HG03103 (cell line): ENCODE measurements at regions not wholly inside any gene's neighbourhood (a gene's known extent, or its start where the extent isn't known, plus 50 kb on each side); places are given as distances from the start of the nearest gene placed in this dataset.

ENCODE experiments used
- ATAC-seq: cut with Tn5 transposase; IDR thresholded peaks from one replicate; pipeline ENCODE4 v1.9.1; 2021; ENCODE audit warnings: low read depth; ENCODE audit not compliant: unreplicated experiment

GRCh38 chr2:8157621-8158430 lies 524.0 kb upstream of the ID2 start:
- no peak for ATAC-seq

- no peak for ATAC-seq
These were observed 523.1 kb upstream of the ID2 start for GRCh38 chr2:8158711-8159110.

GRCh38 chr2:8159211-8159965 lies 522.5 kb upstream of the ID2 start:
- no peak for ATAC-seq

GRCh38 chr2:8159966-8160603 lies 521.8 kb upstream of the ID2 start:
- no peak for ATAC-seq

- no peak for ATAC-seq
These were observed 520.9 kb upstream of the ID2 start for GRCh38 chr2:8160959-8161358.

- no peak for ATAC-seq
These were observed 519.3 kb upstream of the ID2 start for GRCh38 chr2:8162552-8162951.

GRCh38 chr2:8165550-8165949 lies 516.3 kb upstream of the ID2 start:
- ATAC-seq: no peak

- no peak for ATAC-seq
These were observed 513.7 kb upstream of the ID2 start for GRCh38 chr2:8168022-8168717.

- no peak for ATAC-seq
These were observed 512.9 kb upstream of the ID2 start for GRCh38 chr2:8168876-8169424.

- ATAC-seq: no peak
These were observed 512.4 kb upstream of the ID2 start for GRCh38 chr2:8169443-8169842.

- ATAC-seq: no peak
These were observed 511.1 kb upstream of the ID2 start for GRCh38 chr2:8170552-8171327.

GRCh38 chr2:8171608-8172007 lies 510.2 kb upstream of the ID2 start:
- no peak for ATAC-seq

- no peak for ATAC-seq
These were observed 509.2 kb upstream of the ID2 start for GRCh38 chr2:8172661-8173060.

- ATAC-seq: no peak
These were observed 507.1 kb upstream of the ID2 start for GRCh38 chr2:8174641-8175257.

GRCh38 chr2:8176887-8177286 lies 505.0 kb upstream of the ID2 start:
- ATAC-seq: no peak

GRCh38 chr2:8177566-8177965 lies 504.3 kb upstream of the ID2 start:
- ATAC-seq: no peak

GRCh38 chr2:8178911-8179310 lies 502.9 kb upstream of the ID2 start:
- no peak for ATAC-seq

- ATAC-seq: no peak
These were observed 492.5 kb upstream of the ID2 start for GRCh38 chr2:8189316-8189715.

GRCh38 chr2:8190279-8190678 lies 491.6 kb upstream of the ID2 start:
- no peak for ATAC-seq
